ENCODE measurements at regions not wholly inside any gene's neighbourhood (a gene's known extent, or its start where the extent isn't known, plus 50 kb on each side); places are given as distances from the start of the nearest gene placed in this dataset.

GRCh38 chr1:177748080-177748801 lies 221.6 kb downstream of the SEC16B start:
- TF ChIP-seq, protein P1, sequence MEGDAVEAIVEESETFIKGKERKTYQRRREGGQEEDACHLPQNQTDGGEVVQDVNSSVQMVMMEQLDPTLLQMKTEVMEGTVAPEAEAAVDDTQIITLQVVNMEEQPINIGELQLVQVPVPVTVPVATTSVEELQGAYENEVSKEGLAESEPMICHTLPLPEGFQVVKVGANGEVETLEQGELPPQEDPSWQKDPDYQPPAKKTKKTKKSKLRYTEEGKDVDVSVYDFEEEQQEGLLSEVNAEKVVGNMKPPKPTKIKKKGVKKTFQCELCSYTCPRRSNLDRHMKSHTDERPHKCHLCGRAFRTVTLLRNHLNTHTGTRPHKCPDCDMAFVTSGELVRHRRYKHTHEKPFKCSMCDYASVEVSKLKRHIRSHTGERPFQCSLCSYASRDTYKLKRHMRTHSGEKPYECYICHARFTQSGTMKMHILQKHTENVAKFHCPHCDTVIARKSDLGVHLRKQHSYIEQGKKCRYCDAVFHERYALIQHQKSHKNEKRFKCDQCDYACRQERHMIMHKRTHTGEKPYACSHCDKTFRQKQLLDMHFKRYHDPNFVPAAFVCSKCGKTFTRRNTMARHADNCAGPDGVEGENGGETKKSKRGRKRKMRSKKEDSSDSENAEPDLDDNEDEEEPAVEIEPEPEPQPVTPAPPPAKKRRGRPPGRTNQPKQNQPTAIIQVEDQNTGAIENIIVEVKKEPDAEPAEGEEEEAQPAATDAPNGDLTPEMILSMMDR (IDR thresholded peaks at IDR 0.05), result no peak
- TF ChIP-seq EP300 (IDR thresholded peaks at IDR 0.05) (no peak), POLR2A (IDR thresholded peaks at IDR 0.05) (no peak), POLR2AphosphoS5 (IDR thresholded peaks at IDR 0.05) (no peak)
